ENCODE measurements at regions not wholly inside any gene's neighbourhood (a gene's known extent, or its start where the extent isn't known, plus 50 kb on each side); places are given as distances from the start of the nearest gene placed in this dataset.

- TF ChIP-seq CTCF (IDR thresholded peaks at IDR 0.05) (no peak), EZH2 (IDR thresholded peaks at IDR 0.05; ENCODE audit: borderline replicate concordance, insufficient read depth, low read depth, low read length, poor library complexity, severe bottlenecking) (no peak)
Observed at GRCh38 chr7:119408596-119408995, 864.4 kb upstream of the KCND2 start.
